IMR-90 (cell line): ENCODE measurements at regions not wholly inside any gene's neighbourhood (a gene's known extent, or its start where the extent isn't known, plus 50 kb on each side); places are given as distances from the start of the nearest gene placed in this dataset.

Source experiments
- ATAC-seq: fragments of 200-7000 bp; cut with Tn5 transposase; 2 replicates; pipeline ENCODE4 v1.9.1; 2020; ENCODE audit warnings: low read depth, mild to moderate bottlenecking, moderate library complexity
- BruUV-seq: library from RNA; stranded (reverse); fragments of 400-500 nt; replicated peaks from 2 replicates; lab custom pipeline; 2021; lab: Mats Ljungman, UMichigan
- CTCF ChIA-PET: fragments of 300-600 bp; formaldehyde crosslinking; extraction: SDS; loops from one replicate; lab custom pipeline; 2021; ENCODE audit warnings: antibody characterized with exemption; lab: Yijun Ruan, JAX
- POLR2A ChIA-PET: fragments of 300-600 bp; sonication (Branson Sonifier 250); formaldehyde crosslinking; loops from one replicate; lab custom pipeline; 2022; ENCODE audit warnings: antibody characterized with exemption; ENCODE audit not compliant: unreplicated experiment; lab: Charles Lee
- DNase-seq: peaks from one replicate; pipeline ENCODE4 v3.0.0; 2013
- H2AFZ ChIP-seq: replicated peaks from 2 replicates; pipeline ENCODE3; 2013; ENCODE audit warnings: low read length, mild to moderate bottlenecking; ENCODE audit not compliant: poor library complexity
- H2AK5ac ChIP-seq: 2 replicates; pipeline ENCODE4 v1.6.1; 2013; ENCODE audit warnings: low read depth, low read length, inconsistent platforms
- H2AK9ac ChIP-seq: replicated peaks from 2 replicates; pipeline ENCODE3; 2013; ENCODE audit warnings: mild to moderate bottlenecking, low read depth, low read length, moderate library complexity; ENCODE audit not compliant: poor library complexity
- H2BK120ac ChIP-seq: 2 replicates; pipeline ENCODE4 v1.6.1; 2013; ENCODE audit warnings: low read depth, low read length, inconsistent platforms
- H2BK15ac ChIP-seq: 3 replicates; pipeline ENCODE4 v1.6.1; 2013; ENCODE audit warnings: low read depth, low read length, inconsistent platforms
- H2BK20ac ChIP-seq: 2 replicates; pipeline ENCODE4 v1.6.1; 2013; ENCODE audit warnings: low read depth, mild to moderate bottlenecking, inconsistent platforms, low read length, moderate library complexity
- H2BK5ac ChIP-seq: 2 replicates; pipeline ENCODE4 v1.6.1; 2013; ENCODE audit warnings: mild to moderate bottlenecking, low read depth, low read length, inconsistent platforms; ENCODE audit not compliant: poor library complexity, severe bottlenecking
- H3K14ac ChIP-seq: replicated peaks from 2 replicates; pipeline ENCODE4 v1.6.1; 2013; ENCODE audit warnings: low read depth, low read length, inconsistent platforms
- H3K18ac ChIP-seq: 2 replicates; pipeline ENCODE4 v1.6.1; 2013; ENCODE audit warnings: low read depth, low read length, control low read depth
- H3K23ac ChIP-seq: 2 replicates; pipeline ENCODE4 v1.6.1; 2013; ENCODE audit warnings: low read depth, low read length, inconsistent platforms
- H3K27ac ChIP-seq: 2 replicates; pipeline ENCODE4 v1.5.1; 2013; ENCODE audit warnings: mild to moderate bottlenecking, control low read depth, low read length; ENCODE audit not compliant: insufficient read depth
- H3K27me3 ChIP-seq: 2 replicates; pipeline ENCODE4 v1.6.1; 2013; ENCODE audit warnings: low read length; ENCODE audit not compliant: control insufficient read depth, insufficient read depth
- H3K36me3 ChIP-seq: 2 replicates; pipeline ENCODE4 v1.6.1; 2013; ENCODE audit warnings: low read length, mixed read lengths; ENCODE audit not compliant: control insufficient read depth, insufficient read depth
- H3K4ac ChIP-seq: 2 replicates; pipeline ENCODE4 v1.6.1; 2013; ENCODE audit warnings: low read depth, low read length, inconsistent platforms
- H3K4me1 ChIP-seq: 2 replicates; pipeline ENCODE4 v1.6.1; 2013; ENCODE audit warnings: low read length, mixed read lengths; ENCODE audit not compliant: control insufficient read depth, insufficient read depth
- H3K4me2 ChIP-seq: 2 replicates; pipeline ENCODE4 v1.6.1; 2013; ENCODE audit warnings: low read depth, mild to moderate bottlenecking, control low read depth, low read length, moderate library complexity
- H3K4me3 ChIP-seq: 2 replicates; pipeline ENCODE4 v1.5.1; 2013; ENCODE audit warnings: low read depth, mild to moderate bottlenecking, control low read depth, low read length, moderate library complexity; ENCODE audit not compliant: insufficient read depth
- H3K56ac ChIP-seq: 2 replicates; pipeline ENCODE4 v1.6.1; 2013; ENCODE audit warnings: low read length, inconsistent platforms; ENCODE audit not compliant: insufficient read depth; ENCODE audit errors: extremely low read depth
- H3K79me1 ChIP-seq, 2 experiments: 2 replicates each; pipeline ENCODE4 v1.6.1; 2013; ENCODE audit warnings: low read length in 2 of 2, inconsistent platforms in 1 of 2, low read depth in 1 of 2
- H3K9ac ChIP-seq: 2 replicates; pipeline ENCODE4 v1.6.1; 2013; ENCODE audit warnings: low read depth, low read length, control low read depth
- H3K9me1 ChIP-seq: 2 replicates; pipeline ENCODE4 v1.6.1; 2013; ENCODE audit warnings: low read length, inconsistent platforms; ENCODE audit not compliant: insufficient read depth
- H3K9me3 ChIP-seq: 2 replicates; pipeline ENCODE4 v1.6.1; 2013; ENCODE audit warnings: low read length; ENCODE audit not compliant: control insufficient read depth, insufficient read depth
- H4K20me1 ChIP-seq: 2 replicates; pipeline ENCODE4 v1.6.1; 2013; ENCODE audit warnings: low read length, inconsistent platforms; ENCODE audit not compliant: insufficient read depth
- H4K5ac ChIP-seq: 2 replicates; pipeline ENCODE4 v1.6.1; 2013; ENCODE audit warnings: mild to moderate bottlenecking, low read depth, low read length, control low read depth
- H4K8ac ChIP-seq, 2 experiments: 2 replicates each; pipeline ENCODE4 v1.6.1; 2013; ENCODE audit warnings: low read depth in 2 of 2, low read length in 2 of 2, control low read depth in 1 of 2, inconsistent platforms in 1 of 2
- H4K91ac ChIP-seq: 2 replicates; pipeline ENCODE4 v1.6.1; 2013; ENCODE audit warnings: low read depth, low read length, inconsistent platforms; ENCODE audit not compliant: insufficient read depth
- BHLHE40 ChIP-seq: fragments of 150-350 bp; IDR thresholded peaks from 2 replicates; pipeline ENCODE4 v1.6.1; 2016; ENCODE audit warnings: mild to moderate bottlenecking, low read depth, low read length
- CEBPB ChIP-seq: IDR thresholded peaks from 2 replicates; pipeline ENCODE4 v1.6.1; 2012; ENCODE audit warnings: low read depth, low read length, improper control_type of control experiment
- MAFK ChIP-seq: IDR thresholded peaks from 2 replicates; pipeline ENCODE4 v1.6.1; 2012; ENCODE audit warnings: low read depth, low read length, improper control_type of control experiment
- NFE2L2 ChIP-seq: fragments of 150-350 bp; IDR thresholded peaks from 2 replicates; pipeline ENCODE4 v1.6.1; 2016; ENCODE audit warnings: low read depth, mild to moderate bottlenecking, low read length
- POLR2A ChIP-seq: IDR thresholded peaks from 2 replicates; pipeline ENCODE4 v1.6.1; 2012; ENCODE audit warnings: mild to moderate bottlenecking, low read depth, low read length
- RAD21 ChIP-seq: IDR thresholded peaks from 2 replicates; pipeline ENCODE4 v1.6.1; 2012; ENCODE audit warnings: low read length, improper control_type of control experiment
- RCOR1 ChIP-seq: IDR thresholded peaks from 2 replicates; pipeline ENCODE4 v1.6.1; 2012; ENCODE audit warnings: mild to moderate bottlenecking, low read length, improper control_type of control experiment; ENCODE audit not compliant: insufficient replicate concordance
- RFX5 ChIP-seq: IDR thresholded peaks from 2 replicates; pipeline ENCODE4 v1.8.0; 2012; ENCODE audit warnings: low read depth, mild to moderate bottlenecking, low read length, moderate library complexity
- WGBS, 2 experiments: methylation state at CpG; one replicate each; pipeline versions ENCODE4 v1.1.5 to v1.1.7; 2013; ENCODE audit warnings: missing lambda C conversion rate in 2 of 2; ENCODE audit not compliant: insufficient read length in 1 of 2; ENCODE audit errors: extremely low coverage in 2 of 2; 5-methylcytosine and 5-hydroxymethylcytosine counted together
- dilution Hi-C: fragments of 300-500 bp; cut with HindIII; formaldehyde crosslinking; loops from one replicate; pipeline ENCODE4 v1.14.3; 2018; ENCODE audit warnings: low sequenced_read_pairs; ENCODE audit not compliant: unreplicated experiment
- in situ Hi-C: fragments of 300-500 bp; cut with MboI; formaldehyde crosslinking; loops from 3 replicates; pipeline ENCODE4 v1.14.3; 2019; ENCODE audit warnings: low sequenced_read_pairs, inconsistent platforms, mixed read lengths
- intact Hi-C: fragments of 100-400 bp; cut with micrococcal nuclease; formaldehyde crosslinking; loops from 2 replicates; pipeline ENCODE4 v1.10.0; 2022
- TF ChIP-seq, protein P1 (sequence below): fragments of 150-350 bp; IDR thresholded peaks from 2 replicates; pipeline ENCODE4 v1.6.1; 2017; ENCODE audit warnings: mild to moderate bottlenecking, antibody characterized with exemption, low read length, low read depth
- TF ChIP-seq, protein P2 (sequence below): fragments of 150-350 bp; IDR thresholded peaks from 2 replicates; pipeline ENCODE4 v1.6.1; 2016; ENCODE audit warnings: low read depth, mild to moderate bottlenecking, low read length, moderate library complexity, borderline replicate concordance

DNA sequence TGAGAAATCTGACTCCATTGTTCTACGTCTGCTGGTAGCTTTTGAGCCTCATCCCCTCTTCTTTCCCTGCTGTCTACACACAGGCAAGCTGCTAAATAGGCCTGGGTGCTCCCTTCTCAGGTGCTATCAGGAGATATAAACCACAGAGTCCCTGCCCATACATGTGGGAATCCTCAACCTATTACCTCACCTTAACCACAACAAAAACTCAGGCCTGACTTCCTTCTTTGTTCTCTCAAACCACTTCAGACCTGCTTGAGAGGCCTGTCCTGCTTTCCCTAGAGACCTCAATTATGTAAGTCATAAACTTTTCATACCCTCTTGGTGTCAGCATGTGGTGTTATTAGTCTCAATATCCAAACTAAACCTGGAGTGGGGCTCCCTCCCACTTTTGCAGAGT is 75.0 kb upstream of the MAGI2 start:
- dilution Hi-C loops: no loop called here
- CTCF ChIA-PET: no interaction called here
- no CpG with 5 or more reads among the region's 1 CpG for WGBS, 2 experiments

More for the DNA sequence above, 75.0 kb upstream of the MAGI2 start:
- Histone ChIP-seq H3K79me1 (no peaks in the 10 kb centered on the region), H3K36me3 (no peaks in the 10 kb centered on the region), H2AFZ (no peak overlapping the region), H3K18ac (no peak overlapping the region), H2BK120ac (no peak overlapping the region), H2BK5ac (no peak overlapping the region), H3K23ac (no peak overlapping the region), H3K9me3 (no peaks in the 10 kb centered on the region), H2BK15ac (no peak overlapping the region), H4K91ac (no peak overlapping the region), H4K5ac (no peak overlapping the region), H2BK20ac (0 out of 2 replicates have a peak overlapping the region, but pooled peaks have one; percentile 0), H4K8ac (no peak overlapping the region), H4K20me1 (no peaks in the 10 kb centered on the region), H2AK5ac (no peak overlapping the region), H3K56ac (no peak overlapping the region), H3K27me3 (no peaks in the 10 kb centered on the region), H2AK9ac (no peak overlapping the region), H3K14ac (no peak overlapping the region), H3K9ac (no peak overlapping the region), H3K4me1 (peaks cover 4% of the 10 kb centered on the region), H3K4me2 (no peak overlapping the region), H3K9me1 (no peaks in the 10 kb centered on the region), H3K4ac (no peak overlapping the region), H3K27ac (no peak overlapping the region), H3K4me3 (no peak overlapping the region)
- no peak for DNase-seq
- TF ChIP-seq RAD21 (no peak), POLR2A (no peak), RCOR1 (no peak), MAFK (no peak), RFX5 (no peak), CEBPB (no peak), NFE2L2 (no peak), BHLHE40 (no peak)
- TF ChIP-seq, protein P1, sequence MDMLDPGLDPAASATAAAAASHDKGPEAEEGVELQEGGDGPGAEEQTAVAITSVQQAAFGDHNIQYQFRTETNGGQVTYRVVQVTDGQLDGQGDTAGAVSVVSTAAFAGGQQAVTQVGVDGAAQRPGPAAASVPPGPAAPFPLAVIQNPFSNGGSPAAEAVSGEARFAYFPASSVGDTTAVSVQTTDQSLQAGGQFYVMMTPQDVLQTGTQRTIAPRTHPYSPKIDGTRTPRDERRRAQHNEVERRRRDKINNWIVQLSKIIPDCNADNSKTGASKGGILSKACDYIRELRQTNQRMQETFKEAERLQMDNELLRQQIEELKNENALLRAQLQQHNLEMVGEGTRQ: no peak
- TF ChIP-seq, protein P2, sequence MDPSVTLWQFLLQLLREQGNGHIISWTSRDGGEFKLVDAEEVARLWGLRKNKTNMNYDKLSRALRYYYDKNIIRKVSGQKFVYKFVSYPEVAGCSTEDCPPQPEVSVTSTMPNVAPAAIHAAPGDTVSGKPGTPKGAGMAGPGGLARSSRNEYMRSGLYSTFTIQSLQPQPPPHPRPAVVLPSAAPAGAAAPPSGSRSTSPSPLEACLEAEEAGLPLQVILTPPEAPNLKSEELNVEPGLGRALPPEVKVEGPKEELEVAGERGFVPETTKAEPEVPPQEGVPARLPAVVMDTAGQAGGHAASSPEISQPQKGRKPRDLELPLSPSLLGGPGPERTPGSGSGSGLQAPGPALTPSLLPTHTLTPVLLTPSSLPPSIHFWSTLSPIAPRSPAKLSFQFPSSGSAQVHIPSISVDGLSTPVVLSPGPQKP: no peak
- intact Hi-C loops (no loop called here), in situ Hi-C loops (no loop called here)
- POLR2A ChIA-PET: no interaction called here
- no peak for ATAC-seq
- BruUV-seq: no TSS peak
